HEK293T (cell line): ENCODE measurements at regions not wholly inside any gene's neighbourhood (a gene's known extent, or its start where the extent isn't known, plus 50 kb on each side); places are given as distances from the start of the nearest gene placed in this dataset.
"Not testable (repeated sequence)": the region's sequence is repeated elsewhere in the genome, so short reads cannot be mapped to it uniquely, and the experiment has no call there.

Source experiments
- CTCF ChIA-PET: fragments of 350-600 bp; formaldehyde crosslinking; extraction: SDS; loops from one replicate; lab custom pipeline; 2021; ENCODE audit warnings: antibody characterized with exemption, inconsistent platforms; lab: Yijun Ruan, JAX
- POLR2A ChIA-PET: fragments of 350-600 bp; formaldehyde crosslinking; extraction: SDS; loops from one replicate; lab custom pipeline; 2020; ENCODE audit warnings: antibody characterized with exemption, inconsistent platforms; lab: Yijun Ruan, JAX
- DNase-seq: peaks from one replicate; pipeline ENCODE4 v3.0.0; 2012; ENCODE audit warnings: mixed read lengths; ENCODE audit errors: extremely low spot score
- ARNT ChIP-seq: fragments of 450-650 bp; IDR thresholded peaks from 2 replicates; pipeline ENCODE4 v1.6.1; 2017; ENCODE audit warnings: mild to moderate bottlenecking
- BHLHE40 ChIP-seq: fragments of 450-650 bp; IDR thresholded peaks from 2 replicates; pipeline ENCODE4 v1.6.1; 2016; ENCODE audit warnings: mild to moderate bottlenecking, moderate library complexity, borderline replicate concordance
- CTBP1 ChIP-seq: fragments of 450-650 bp; IDR thresholded peaks from 2 replicates; pipeline ENCODE4 v1.6.1; 2016; ENCODE audit warnings: borderline replicate concordance
- ELF4 ChIP-seq: fragments of 450-650 bp; IDR thresholded peaks from 2 replicates; pipeline ENCODE4 v1.6.1; 2017; ENCODE audit warnings: antibody characterized with exemption
- FOXA1 ChIP-seq: fragments of 450-650 bp; IDR thresholded peaks from 2 replicates; pipeline ENCODE4 v1.6.1; 2016; ENCODE audit warnings: mild to moderate bottlenecking
- FOXK2 ChIP-seq: fragments of 450-650 bp; IDR thresholded peaks from 2 replicates; pipeline ENCODE4 v1.6.1; 2016; ENCODE audit warnings: mild to moderate bottlenecking
- FOXM1 ChIP-seq: fragments of 450-650 bp; IDR thresholded peaks from 2 replicates; pipeline ENCODE4 v1.6.1; 2017; ENCODE audit warnings: mild to moderate bottlenecking, borderline replicate concordance
- HDGF ChIP-seq: fragments of 450-650 bp; IDR thresholded peaks from 2 replicates; pipeline ENCODE4 v1.6.1; 2017; ENCODE audit warnings: antibody characterized with exemption, borderline replicate concordance
- L3MBTL2 ChIP-seq: fragments of 450-650 bp; conservative IDR thresholded peaks from 2 replicates; pipeline ENCODE4 v1.6.1; 2016; ENCODE audit warnings: mild to moderate bottlenecking
- LEF1 ChIP-seq: fragments of 450-650 bp; IDR thresholded peaks from 2 replicates; pipeline ENCODE4 v1.6.1; 2017; ENCODE audit warnings: mild to moderate bottlenecking, borderline replicate concordance
- NFRKB ChIP-seq: fragments of 450-650 bp; IDR thresholded peaks from 2 replicates; pipeline ENCODE4 v1.6.1; 2016; ENCODE audit warnings: mild to moderate bottlenecking, moderate library complexity
- PKNOX1 ChIP-seq: fragments of 450-650 bp; IDR thresholded peaks from 2 replicates; pipeline ENCODE4 v1.6.1; 2016
- SP1 ChIP-seq: fragments of 450-650 bp; IDR thresholded peaks from 2 replicates; pipeline ENCODE4 v1.6.1; 2017
- SUZ12 ChIP-seq: fragments of 450-650 bp; IDR thresholded peaks from 2 replicates; pipeline ENCODE4 v1.6.1; 2016; ENCODE audit warnings: mild to moderate bottlenecking
- TARDBP ChIP-seq: fragments of 450-650 bp; IDR thresholded peaks from 2 replicates; pipeline ENCODE4 v1.6.1; 2016
- ZNF384 ChIP-seq: fragments of 450-650 bp; IDR thresholded peaks from 2 replicates; pipeline ENCODE4 v1.6.1; 2016

GRCh38 chr4:22625311-22625710, 67.4 kb upstream of the GBA3 start:
- DNase-seq: no peak
- CTCF ChIA-PET: no interaction called here
- TF ChIP-seq FOXK2 (no peak), NFRKB (no peak)
- POLR2A ChIA-PET: no interaction called here

GRCh38 chr4:22627851-22628250, 64.9 kb upstream of the GBA3 start:
- DNase-seq, POLR2A ChIA-PET: not testable (repeated sequence)
- CTCF ChIA-PET: interaction anchor here (0.5 kb wide), 1 partner anchor 15 kb away, joined by 3 read pairs; no protein-coding TSS in a partner anchor

- CTCF ChIA-PET, POLR2A ChIA-PET, DNase-seq: not testable (repeated sequence)
Measured at GRCh38 chr4:22630161-22630975, 62.4 kb upstream of the GBA3 start.

GRCh38 chr4:22631167-22631566, 61.6 kb upstream of the GBA3 start:
- DNase-seq, POLR2A ChIA-PET, CTCF ChIA-PET: not testable (repeated sequence)

- no peak for TF ChIP-seq HDGF
- TF ChIP-seq SP1: no peak
- no peak for TF ChIP-seq SUZ12
- TF ChIP-seq ARNT: no peak
- TF ChIP-seq L3MBTL2: no peak
- TF ChIP-seq ELF4: no peak
- TF ChIP-seq NFRKB: no peak
- TF ChIP-seq CTBP1: no peak
- no peak for TF ChIP-seq FOXM1
- TF ChIP-seq PKNOX1: no peak
- no peak for TF ChIP-seq FOXK2
- no peak for TF ChIP-seq FOXA1
- no peak for TF ChIP-seq LEF1
- no peak for TF ChIP-seq BHLHE40
- POLR2A ChIA-PET: no interaction called here
- DNase-seq: no peak
- CTCF ChIA-PET: no interaction called here
Measured at GRCh38 chr4:22634541-22635181, 58.1 kb upstream of the GBA3 start.

GRCh38 chr4:22635182-22635549, 57.6 kb upstream of the GBA3 start:
- POLR2A ChIA-PET, DNase-seq: not testable (repeated sequence)
- CTCF ChIA-PET: interaction anchor here (0.7 kb wide), 1 partner anchor 257 kb away, joined by 3 read pairs; no protein-coding TSS in a partner anchor

- no peak for DNase-seq
- TF ChIP-seq CTBP1 (no peak), L3MBTL2 (no peak), FOXM1 (no peak), PKNOX1 (no peak), ELF4 (no peak), SUZ12 (no peak), BHLHE40 (no peak), NFRKB (no peak), FOXA1 (no peak), SP1 (no peak), ZNF384 (no peak), FOXK2 (no peak), TARDBP (no peak), HDGF (no peak), LEF1 (no peak), ARNT (no peak)
- ChIA-PET POLR2A (no interaction called here), CTCF (interaction anchor here (0.7 kb wide), 1 partner anchor 257 kb away, joined by 3 read pairs; no protein-coding TSS in a partner anchor)
Measured at GRCh38 chr4:22635692-22636091, 57.0 kb upstream of the GBA3 start.

GRCh38 chr4:22637306-22637705, 55.4 kb upstream of the GBA3 start:
- CTCF ChIA-PET: no interaction called here
- POLR2A ChIA-PET: no interaction called here
- TF ChIP-seq CTBP1: no peak
- TF ChIP-seq HDGF: no peak
- TF ChIP-seq ZNF384: no peak
- TF ChIP-seq FOXA1: no peak
- no peak for TF ChIP-seq ARNT
- TF ChIP-seq FOXK2: no peak
- TF ChIP-seq L3MBTL2: no peak
- TF ChIP-seq LEF1: no peak
- no peak for TF ChIP-seq FOXM1
- no peak for DNase-seq
